WTC11 (cell line): ENCODE measurements at regions not wholly inside any gene's neighbourhood (a gene's known extent, or its start where the extent isn't known, plus 50 kb on each side); places are given as distances from the start of the nearest gene placed in this dataset.
A peak's percentile ranks its signal among the peaks of the same experiment; 100 is the strongest.

Source experiments
- ATAC-seq: fragments of 200-7000 bp; cut with Tn5 transposase; 2 replicates; pipeline ENCODE4 v1.10.0; 2021; ENCODE audit warnings: mild to moderate bottlenecking, moderate library complexity
- CTCF ChIA-PET: fragments of 300-600 bp; sonication (Branson Sonifier 250); formaldehyde crosslinking; loops from one replicate; lab custom pipeline; 2021; ENCODE audit warnings: antibody characterized with exemption; lab: Charles Lee
- POLR2A ChIA-PET: fragments of 350-600 bp; sonication (Branson Sonifier 250); formaldehyde crosslinking; loops from one replicate; lab custom pipeline; 2021; ENCODE audit warnings: antibody characterized with exemption; lab: Charles Lee
- DNase-seq: peaks from one replicate; pipeline ENCODE4 v3.0.0; 2021; ENCODE audit warnings: low spot score
- H3K27ac Mint-ChIP-seq: 2 replicates; pipeline ENCODE4 v1.8.0; 2021; ENCODE audit warnings: mixed read lengths
- H3K27me3 Mint-ChIP-seq: 2 replicates; pipeline ENCODE4 v1.8.0; 2021; ENCODE audit warnings: low read depth, mild to moderate bottlenecking, moderate library complexity, mixed read lengths
- H3K36me3 Mint-ChIP-seq: 2 replicates; pipeline ENCODE4 v1.8.0; 2021; ENCODE audit warnings: mixed read lengths
- H3K4me1 Mint-ChIP-seq: 2 replicates; pipeline ENCODE4 v1.8.0; 2022; ENCODE audit warnings: mixed read lengths
- H3K4me3 Mint-ChIP-seq: 2 replicates; pipeline ENCODE4 v1.8.0; 2021; ENCODE audit warnings: mild to moderate bottlenecking, moderate library complexity, mixed read lengths
- H3K9me3 Mint-ChIP-seq: 2 replicates; pipeline ENCODE4 v1.8.0; 2021; ENCODE audit warnings: mixed read lengths
- CREM ChIP-seq: sonication (generic); formaldehyde crosslinking; IDR thresholded peaks from 2 replicates; pipeline ENCODE4 v1.8.1; 2022; ENCODE audit warnings: mild to moderate bottlenecking, missing genetic modification reagents, moderate library complexity
- CTCF ChIP-seq: fragments of 200-600 bp; IDR thresholded peaks from 2 replicates; pipeline ENCODE4 v1.8.0; 2022; ENCODE audit warnings: antibody characterized with exemption
- ELF4 ChIP-seq: sonication (generic); formaldehyde crosslinking; IDR thresholded peaks from 2 replicates; pipeline ENCODE4 v1.8.1; 2022; ENCODE audit warnings: low read depth, mild to moderate bottlenecking, moderate library complexity, missing genetic modification reagents
- ETV6 ChIP-seq: sonication (generic); formaldehyde crosslinking; IDR thresholded peaks from 2 replicates; pipeline ENCODE4 v1.8.1; 2022; ENCODE audit warnings: mild to moderate bottlenecking, missing genetic modification reagents
- FOXJ3 ChIP-seq: sonication (generic); formaldehyde crosslinking; IDR thresholded peaks from 2 replicates; pipeline ENCODE4 v1.9.0; 2021; ENCODE audit warnings: missing genetic modification reagents, mild to moderate bottlenecking, borderline replicate concordance
- JAZF1 ChIP-seq: fragments of 250-450 bp; sonication (Bioruptor Pico); IDR thresholded peaks from 2 replicates; pipeline ENCODE4 v1.9.0; 2021; ENCODE audit warnings: moderate library complexity, mild to moderate bottlenecking, inconsistent platforms
- NR1H2 ChIP-seq: sonication (generic); formaldehyde crosslinking; IDR thresholded peaks from 2 replicates; pipeline ENCODE4 v1.9.0; 2021; ENCODE audit warnings: mild to moderate bottlenecking, moderate library complexity, missing genetic modification reagents
- NR2C2 ChIP-seq: sonication (generic); formaldehyde crosslinking; IDR thresholded peaks from 2 replicates; pipeline ENCODE4 v1.8.0; 2022; ENCODE audit warnings: mild to moderate bottlenecking, missing genetic modification reagents
- RELA ChIP-seq: sonication (generic); formaldehyde crosslinking; IDR thresholded peaks from 2 replicates; pipeline ENCODE4 v1.8.1; 2022; ENCODE audit warnings: missing genetic modification reagents, mild to moderate bottlenecking, borderline replicate concordance
- TEAD4 ChIP-seq: sonication (generic); formaldehyde crosslinking; IDR thresholded peaks from 2 replicates; pipeline ENCODE4 v1.8.0; 2022; ENCODE audit warnings: mild to moderate bottlenecking, missing genetic modification reagents
- ZNF138 ChIP-seq: sonication (generic); formaldehyde crosslinking; conservative IDR thresholded peaks from 2 replicates; pipeline ENCODE4 v1.8.1; 2022; ENCODE audit warnings: mild to moderate bottlenecking, moderate library complexity, missing genetic modification reagents
- ZNF232 ChIP-seq: sonication (generic); formaldehyde crosslinking; IDR thresholded peaks from 2 replicates; pipeline ENCODE4 v1.8.0; 2022; ENCODE audit warnings: mild to moderate bottlenecking, missing genetic modification reagents
- ZNF396 ChIP-seq: fragments of 250-450 bp; sonication (Bioruptor Pico); IDR thresholded peaks from 2 replicates; pipeline ENCODE4 v1.8.0; 2021; ENCODE audit warnings: mild to moderate bottlenecking, moderate library complexity, borderline replicate concordance
- ZNF532 ChIP-seq: fragments of 250-450 bp; sonication (Bioruptor Pico); IDR thresholded peaks from 2 replicates; pipeline ENCODE4 v1.9.0; 2021; ENCODE audit warnings: mild to moderate bottlenecking, borderline replicate concordance
- TF ChIP-seq, protein P1 (sequence below): sonication (generic); formaldehyde crosslinking; IDR thresholded peaks from 2 replicates; pipeline ENCODE4 v1.8.1; 2023; ENCODE audit warnings: mild to moderate bottlenecking, missing genetic modification reagents
- TF ChIP-seq, protein P2 (sequence below): sonication (generic); formaldehyde crosslinking; IDR thresholded peaks from 2 replicates; pipeline ENCODE4 v1.8.1; 2023; ENCODE audit warnings: mild to moderate bottlenecking, moderate library complexity, missing genetic modification reagents
- TF ChIP-seq, protein P3 (sequence below): sonication (generic); formaldehyde crosslinking; IDR thresholded peaks from 2 replicates; pipeline ENCODE4 v1.8.0; 2022; ENCODE audit warnings: mild to moderate bottlenecking, missing genetic modification reagents
- TF ChIP-seq, protein P4 (sequence below): fragments of 250-450 bp; sonication (Bioruptor Pico); IDR thresholded peaks from 2 replicates; pipeline ENCODE4 v1.9.0; 2021; ENCODE audit warnings: moderate library complexity, mild to moderate bottlenecking, inconsistent platforms, borderline replicate concordance

- CTCF ChIA-PET, result interaction anchor here (1.4 kb wide), 1 partner anchor 11 kb away, joined by 4 read pairs; no protein-coding TSS in a partner anchor
- ATAC-seq, result peak; percentile 59
- Mint-ChIP-seq H3K4me1 (no peaks in the 10 kb centered on the region), H3K4me3 (no peak overlapping the region), H3K36me3 (no peaks in the 10 kb centered on the region), H3K27me3 (no peaks in the 10 kb centered on the region), H3K9me3 (peaks cover 21% of the 10 kb centered on the region; the same call in 1 of the 2 replicates), H3K27ac (no peak overlapping the region)
- POLR2A ChIA-PET, result no interaction called here
- no peak for DNase-seq
- TF ChIP-seq CREM (CRISPR knock-in tag), result no peak
- 0 out of 2 replicates have a peak, but pooled peaks have one; percentile 19 for TF ChIP-seq CTCF
Measured at GRCh38 chrX:33465137-33465536, 253.8 kb upstream of the DMD start.

DNA sequence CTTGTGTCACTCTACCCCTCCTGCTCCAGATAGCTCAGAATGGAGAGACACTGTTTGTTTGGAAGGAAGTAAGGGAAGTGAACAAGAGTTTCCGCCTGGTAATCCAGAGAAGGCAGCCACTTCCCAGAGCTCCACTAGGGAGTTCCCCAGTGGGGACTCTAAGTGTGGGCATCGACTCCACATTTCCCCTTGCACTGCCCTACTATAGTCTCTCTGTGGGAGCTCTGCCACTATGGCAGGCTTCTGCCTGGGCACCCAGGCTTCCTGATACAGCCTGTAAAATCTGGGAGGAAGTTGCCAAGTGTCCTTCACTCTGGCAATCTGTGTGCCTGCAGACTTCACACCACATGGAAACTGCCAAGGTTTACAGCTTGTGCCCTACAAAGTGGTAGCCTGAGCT is 245.8 kb upstream of the DMD start:
- no peak overlapping the region for H3K4me3 Mint-ChIP-seq
- no peak for TF ChIP-seq ELF4 (CRISPR knock-in tag)
- no peak for TF ChIP-seq NR1H2 (CRISPR knock-in tag)
- TF ChIP-seq, protein P1, sequence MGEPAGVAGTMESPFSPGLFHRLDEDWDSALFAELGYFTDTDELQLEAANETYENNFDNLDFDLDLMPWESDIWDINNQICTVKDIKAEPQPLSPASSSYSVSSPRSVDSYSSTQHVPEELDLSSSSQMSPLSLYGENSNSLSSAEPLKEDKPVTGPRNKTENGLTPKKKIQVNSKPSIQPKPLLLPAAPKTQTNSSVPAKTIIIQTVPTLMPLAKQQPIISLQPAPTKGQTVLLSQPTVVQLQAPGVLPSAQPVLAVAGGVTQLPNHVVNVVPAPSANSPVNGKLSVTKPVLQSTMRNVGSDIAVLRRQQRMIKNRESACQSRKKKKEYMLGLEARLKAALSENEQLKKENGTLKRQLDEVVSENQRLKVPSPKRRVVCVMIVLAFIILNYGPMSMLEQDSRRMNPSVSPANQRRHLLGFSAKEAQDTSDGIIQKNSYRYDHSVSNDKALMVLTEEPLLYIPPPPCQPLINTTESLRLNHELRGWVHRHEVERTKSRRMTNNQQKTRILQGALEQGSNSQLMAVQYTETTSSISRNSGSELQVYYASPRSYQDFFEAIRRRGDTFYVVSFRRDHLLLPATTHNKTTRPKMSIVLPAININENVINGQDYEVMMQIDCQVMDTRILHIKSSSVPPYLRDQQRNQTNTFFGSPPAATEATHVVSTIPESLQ (CRISPR knock-in tag), result no peak
- no peak for TF ChIP-seq JAZF1 (CRISPR knock-in tag)
- TF ChIP-seq ZNF532, result no peak
- TF ChIP-seq CTCF, result no peak
- TF ChIP-seq, protein P2, sequence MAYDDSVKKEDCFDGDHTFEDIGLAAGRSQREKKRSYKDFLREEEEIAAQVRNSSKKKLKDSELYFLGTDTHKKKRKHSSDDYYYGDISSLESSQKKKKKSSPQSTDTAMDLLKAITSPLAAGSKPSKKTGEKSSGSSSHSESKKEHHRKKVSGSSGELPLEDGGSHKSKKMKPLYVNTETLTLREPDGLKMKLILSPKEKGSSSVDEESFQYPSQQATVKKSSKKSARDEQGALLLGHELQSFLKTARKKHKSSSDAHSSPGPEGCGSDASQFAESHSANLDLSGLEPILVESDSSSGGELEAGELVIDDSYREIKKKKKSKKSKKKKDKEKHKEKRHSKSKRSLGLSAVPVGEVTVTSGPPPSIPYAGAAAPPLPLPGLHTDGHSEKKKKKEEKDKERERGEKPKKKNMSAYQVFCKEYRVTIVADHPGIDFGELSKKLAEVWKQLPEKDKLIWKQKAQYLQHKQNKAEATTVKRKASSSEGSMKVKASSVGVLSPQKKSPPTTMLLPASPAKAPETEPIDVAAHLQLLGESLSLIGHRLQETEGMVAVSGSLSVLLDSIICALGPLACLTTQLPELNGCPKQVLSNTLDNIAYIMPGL (CRISPR knock-in tag), result no peak
- TF ChIP-seq, protein P3, sequence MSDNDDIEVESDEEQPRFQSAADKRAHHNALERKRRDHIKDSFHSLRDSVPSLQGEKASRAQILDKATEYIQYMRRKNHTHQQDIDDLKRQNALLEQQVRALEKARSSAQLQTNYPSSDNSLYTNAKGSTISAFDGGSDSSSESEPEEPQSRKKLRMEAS (CRISPR knock-in tag), result no peak
- no peak for TF ChIP-seq FOXJ3
- TF ChIP-seq ZNF396 (CRISPR knock-in tag), result no peak
- no peak for TF ChIP-seq ZNF138 (CRISPR knock-in tag)
- TF ChIP-seq NR2C2, result no peak
- no peak for TF ChIP-seq TEAD4 (CRISPR knock-in tag)
- TF ChIP-seq, protein P4, sequence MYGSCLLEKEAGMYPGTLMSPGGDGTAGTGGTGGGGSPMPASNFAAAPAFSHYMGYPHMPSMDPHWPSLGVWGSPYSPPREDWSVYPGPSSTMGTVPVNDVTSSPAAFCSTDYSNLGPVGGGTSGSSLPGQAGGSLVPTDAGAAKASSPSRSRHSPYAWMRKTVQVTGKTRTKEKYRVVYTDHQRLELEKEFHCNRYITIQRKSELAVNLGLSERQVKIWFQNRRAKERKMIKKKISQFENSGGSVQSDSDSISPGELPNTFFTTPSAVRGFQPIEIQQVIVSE, result no peak
- no peak for TF ChIP-seq ZNF232 (CRISPR knock-in tag)
- no peak for TF ChIP-seq ETV6 (CRISPR knock-in tag)
- TF ChIP-seq RELA, result no peak
- ATAC-seq (no peak), DNase-seq (no peak)
- H3K4me1 Mint-ChIP-seq, result no peaks in the 10 kb centered on the region
- peaks cover 5% of the 10 kb centered on the region; the same call in 1 of the 2 replicates for H3K36me3 Mint-ChIP-seq
- H3K27me3 Mint-ChIP-seq, result no peaks in the 10 kb centered on the region
- ChIA-PET POLR2A (no interaction called here), CTCF (no interaction called here)
- no peak overlapping the region for H3K27ac Mint-ChIP-seq
- H3K9me3 Mint-ChIP-seq, result peaks cover 29% of the 10 kb centered on the region; the same call in 1 of the 2 replicates
